Esophagus (tissue), 2 donors: ENCODE measurements at regions not wholly inside any gene's neighbourhood (a gene's known extent, or its start where the extent isn't known, plus 50 kb on each side); places are given as distances from the start of the nearest gene placed in this dataset.
A peak's percentile ranks its signal among the peaks of the same experiment; 100 is the strongest.

Experiments
- H3K27ac ChIP-seq, 2 donors: one replicate each; pipeline ENCODE4 v1.5.1; 2013; ENCODE audit warnings: low read depth in 2 of 2, mild to moderate bottlenecking in 2 of 2, inconsistent platforms in 1 of 2, low read length in 1 of 2, moderate library complexity in 1 of 2
- H3K27me3 ChIP-seq, 2 donors: one replicate each; pipeline ENCODE4 v1.6.1; 2013; ENCODE audit warnings: low read length in 2 of 2, control low read depth in 1 of 2, mild to moderate bottlenecking in 1 of 2; ENCODE audit not compliant: insufficient read depth in 2 of 2, control insufficient read depth in 1 of 2
- H3K36me3 ChIP-seq, 2 donors: one replicate each; pipeline ENCODE4 v1.6.1; 2013; ENCODE audit warnings: low read length in 1 of 2; ENCODE audit not compliant: control insufficient read depth in 2 of 2, insufficient read depth in 2 of 2
- H3K4me1 ChIP-seq, 2 donors: one replicate each; pipeline ENCODE4 v1.6.1; 2013; ENCODE audit warnings: low read length in 1 of 2; ENCODE audit not compliant: control insufficient read depth in 2 of 2, insufficient read depth in 2 of 2
- H3K4me3 ChIP-seq, 2 donors: one replicate each; pipeline ENCODE4 v1.5.1; 2013; ENCODE audit warnings: low read length in 2 of 2, mild to moderate bottlenecking in 2 of 2, low read depth in 1 of 2, moderate library complexity in 1 of 2
- H3K9me3 ChIP-seq, 2 donors: one replicate each; pipeline ENCODE4 v1.6.1; 2013; ENCODE audit warnings: mild to moderate bottlenecking in 2 of 2, low read depth in 1 of 2, low read length in 1 of 2, moderate library complexity in 1 of 2; ENCODE audit not compliant: control insufficient read depth in 2 of 2, insufficient read depth in 1 of 2
- WGBS, 2 donors: extraction: QIAGEN DNeasy Blood & Tissue Kit; methylation state at CpG; one replicate each; pipeline ENCODE4 v1.1.7; 2013; 5-methylcytosine and 5-hydroxymethylcytosine counted together
- donor health status: healthy with polysubstance abuse.
- donor health status: Bipolar disorder and iron deficiency.

DNA sequence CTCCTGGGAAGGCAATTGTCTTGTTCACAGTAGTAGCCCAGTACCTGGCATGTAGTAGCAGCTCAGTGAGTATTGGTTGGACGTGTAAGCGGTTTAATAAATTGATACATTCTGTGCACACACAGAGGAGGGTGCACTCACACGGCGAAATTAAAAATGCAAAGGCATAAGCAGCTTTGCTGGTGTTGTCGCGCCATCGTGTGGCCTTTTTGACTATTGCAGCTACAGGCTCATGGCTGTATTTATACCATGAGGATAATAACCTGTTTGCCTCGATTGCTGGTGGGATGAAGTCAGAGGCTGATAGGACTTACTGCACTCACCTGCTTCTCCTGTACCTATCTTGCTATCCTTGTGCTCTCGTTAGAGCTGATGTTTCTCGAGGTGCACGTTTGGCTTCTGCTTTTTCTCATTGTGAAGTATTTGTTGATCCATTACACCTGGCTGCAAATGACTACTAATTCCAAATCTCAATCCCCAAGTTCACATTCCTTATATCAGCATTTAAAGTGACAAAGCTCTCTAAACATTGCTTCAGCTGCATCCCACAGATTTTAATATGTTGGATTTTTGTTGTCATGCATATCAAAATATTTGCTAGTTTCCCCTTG lies 61.5 kb downstream of the TBXT start:
- Histone ChIP-seq H3K36me3 (no peaks in the 10 kb centered on the region), H3K27ac (no peak overlapping the region), H3K9me3 (peaks cover 0 to 3% of the 10 kb centered on the region in 2 donors), H3K4me3 (no peak overlapping the region), H3K27me3 (no peaks in the 10 kb centered on the region), H3K4me1 (no peaks in the 10 kb centered on the region)
- WGBS, 2 donors: 1 to 2% methylated on average over 11 of the region's 11 CpGs

DNA sequence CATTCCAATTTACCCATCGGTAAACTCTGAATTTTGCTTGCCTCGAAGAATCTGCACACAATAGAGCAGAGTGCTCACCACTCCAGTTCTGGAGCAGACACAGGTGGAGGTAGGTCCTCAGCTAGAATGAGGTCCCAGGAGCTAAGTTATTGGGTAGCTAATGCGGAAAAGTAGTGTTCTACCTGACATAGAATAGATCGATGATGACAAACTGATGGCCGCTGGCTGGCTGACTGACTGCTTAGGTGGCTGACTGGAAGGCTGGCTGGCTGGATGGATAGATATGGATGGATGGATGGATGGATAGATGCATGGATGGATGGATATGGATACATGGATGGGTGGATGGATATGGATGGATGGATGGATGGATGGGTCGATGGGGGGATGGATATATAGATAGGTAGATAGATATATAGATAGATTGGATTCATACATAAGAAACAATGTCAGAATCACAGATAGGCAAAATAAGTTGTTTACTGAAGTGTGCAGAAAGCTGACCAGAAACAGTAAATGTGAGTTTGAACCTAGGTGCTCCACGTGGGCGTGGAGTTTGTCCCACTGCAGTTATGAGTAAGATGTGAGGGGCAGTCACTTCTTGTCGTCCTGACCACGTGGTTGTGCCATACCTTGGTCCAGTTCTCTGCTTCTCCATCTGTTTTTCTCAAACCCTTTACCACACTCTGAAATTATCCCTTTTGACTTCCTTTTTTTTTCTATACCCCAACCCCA lies 62.1 kb downstream of the TBXT start:
- Histone ChIP-seq H3K4me3 (no peak overlapping the region), H3K27me3 (no peaks in the 10 kb centered on the region), H3K9me3 (peaks cover 0 to 3% of the 10 kb centered on the region in 2 donors), H3K36me3 (no peaks in the 10 kb centered on the region), H3K27ac (no peak overlapping the region), H3K4me1 (no peaks in the 10 kb centered on the region)
- 60 to 64% methylated on average over 10 of the region's 10 CpGs for WGBS, 2 donors

DNA sequence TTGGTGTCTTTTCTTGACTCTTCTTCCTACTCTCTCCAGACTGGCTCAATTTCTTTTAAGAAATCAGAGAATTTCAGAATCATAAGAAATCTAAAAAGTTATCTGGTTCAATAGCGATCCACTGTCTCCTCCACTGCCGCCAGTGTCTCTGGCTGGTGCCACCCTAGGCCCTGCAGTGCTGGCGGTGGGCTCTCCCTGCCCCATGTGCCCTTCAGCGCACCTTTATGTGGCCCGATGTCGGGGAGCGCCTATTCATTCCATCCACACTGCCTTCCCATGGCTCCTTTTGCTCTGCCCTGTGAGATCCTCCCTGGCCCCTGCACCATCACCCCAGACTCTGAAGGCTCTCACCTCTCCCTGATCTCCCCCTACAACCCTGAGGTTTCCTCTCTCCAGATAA lies 62.8 kb downstream of the TBXT start:
- Histone ChIP-seq H3K27ac (no peak overlapping the region), H3K4me1 (no peaks in the 10 kb centered on the region), H3K36me3 (no peaks in the 10 kb centered on the region), H3K9me3 (peaks cover 0 to 3% of the 10 kb centered on the region in 2 donors), H3K27me3 (no peaks in the 10 kb centered on the region), H3K4me3 (no peak overlapping the region)
- WGBS, 2 donors: 94 to 95% methylated on average over 7 of the region's 7 CpGs

DNA sequence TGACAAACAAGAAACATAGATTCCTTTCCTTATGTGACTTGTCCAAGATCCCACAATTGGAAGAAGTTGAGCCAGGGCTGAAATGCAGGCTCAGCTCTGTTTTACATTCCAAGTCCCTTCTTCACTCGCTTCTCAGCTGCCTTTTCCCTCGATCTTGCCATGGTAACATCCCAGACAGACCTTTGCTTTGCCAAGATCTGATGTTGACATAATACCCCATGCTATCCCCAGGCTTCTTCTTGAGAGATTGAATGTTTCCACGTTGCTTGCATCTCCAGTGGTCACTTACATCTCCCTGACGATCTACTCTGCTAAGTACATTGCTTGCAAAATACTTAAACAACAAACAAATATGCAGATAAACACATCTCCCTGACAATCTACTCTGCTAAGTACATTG lies 63.5 kb downstream of the TBXT start:
- H3K9me3 ChIP-seq: peaks cover 0 to 3% of the 10 kb centered on the region in 2 donors

DNA sequence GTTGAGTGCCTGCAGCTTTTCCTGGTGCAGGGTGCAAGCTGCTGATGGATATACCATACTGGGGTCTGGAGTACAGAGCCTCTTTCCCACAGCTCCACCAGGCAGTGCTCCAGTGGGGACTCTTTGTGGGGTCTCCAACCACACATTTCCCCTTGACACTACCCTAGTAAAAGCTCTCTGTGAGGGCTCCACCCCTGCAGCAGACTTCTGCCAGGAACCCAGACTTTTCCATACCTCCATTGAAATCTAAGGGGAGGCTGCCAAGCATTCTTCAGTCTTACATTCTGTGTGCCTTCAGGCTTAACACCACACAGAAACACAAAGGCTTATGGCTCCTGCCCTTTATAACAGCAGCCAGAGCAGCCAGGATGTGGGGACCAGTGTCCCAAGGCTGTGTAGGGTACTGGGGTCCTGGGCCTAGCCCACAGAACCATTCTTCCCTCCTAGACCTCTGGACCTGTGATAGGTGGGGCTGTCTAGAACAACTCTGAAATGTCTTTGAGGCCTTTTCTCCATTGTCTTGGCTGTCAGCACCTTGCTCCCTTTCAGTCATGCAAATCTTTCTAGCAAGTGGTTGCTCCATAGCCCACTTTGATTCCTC lies 65.7 kb downstream of the TBXT start:
- no peaks in the 10 kb centered on the region for H3K36me3 ChIP-seq
- no peaks in the 10 kb centered on the region for H3K27me3 ChIP-seq
- no peak overlapping the region for H3K27ac ChIP-seq
- peaks cover 0 to 3% of the 10 kb centered on the region in 2 donors for H3K9me3 ChIP-seq
- no peak overlapping the region for H3K4me3 ChIP-seq
- peaks cover 0 to 3% of the 10 kb centered on the region in 2 donors for H3K4me1 ChIP-seq

More for the DNA sequence above, 63.5 kb downstream of the TBXT start:
- H3K27ac ChIP-seq: no peak overlapping the region
- H3K27me3 ChIP-seq: no peaks in the 10 kb centered on the region
- no peaks in the 10 kb centered on the region for H3K36me3 ChIP-seq
- no peak overlapping the region for H3K4me3 ChIP-seq
- peaks cover 0 to 3% of the 10 kb centered on the region in 2 donors for H3K4me1 ChIP-seq
- WGBS, 2 donors: 27 to 28% methylated on average over 4 of the region's 4 CpGs

DNA sequence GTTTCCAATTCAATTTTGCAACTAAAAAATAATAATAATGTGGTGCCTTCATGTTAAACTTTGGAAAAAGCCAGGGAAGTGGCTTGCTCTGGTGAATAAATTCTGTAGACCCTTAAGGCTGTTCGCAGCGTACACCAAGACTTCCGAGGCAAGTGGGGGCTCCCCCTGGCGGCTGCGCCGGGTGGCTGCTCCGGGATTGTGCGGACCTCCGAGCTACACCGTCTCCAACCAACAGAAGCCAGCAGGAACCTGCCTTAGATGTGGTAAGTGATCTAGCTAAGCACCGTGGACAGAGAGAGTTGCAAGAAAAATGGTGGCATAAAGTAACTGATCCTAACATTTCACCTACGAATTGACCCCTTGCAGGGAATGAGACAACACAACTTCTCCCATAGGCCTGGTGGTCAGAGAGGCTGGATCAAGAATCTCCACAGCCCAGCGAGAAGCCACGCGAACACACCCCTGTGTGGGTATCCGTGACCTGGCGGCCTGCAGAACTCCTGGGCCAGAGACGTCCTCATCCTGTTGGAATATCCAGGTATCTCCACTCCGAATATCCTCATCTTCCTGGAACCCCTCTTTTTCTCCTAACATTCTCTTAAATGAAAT lies 69.6 kb downstream of the TBXT start:
- peak overlapping the region in 1 of 2 donors; percentile 10 for H3K4me3 ChIP-seq
- H3K27me3 ChIP-seq: no peaks in the 10 kb centered on the region
- no peak overlapping the region for H3K27ac ChIP-seq
- H3K9me3 ChIP-seq: peaks cover 0 to 3% of the 10 kb centered on the region in 2 donors
- WGBS, 2 donors: 38 to 40% methylated on average over 19 of the region's 19 CpGs
- no peaks in the 10 kb centered on the region for H3K36me3 ChIP-seq
- H3K4me1 ChIP-seq: peaks cover 0 to 3% of the 10 kb centered on the region in 2 donors

DNA sequence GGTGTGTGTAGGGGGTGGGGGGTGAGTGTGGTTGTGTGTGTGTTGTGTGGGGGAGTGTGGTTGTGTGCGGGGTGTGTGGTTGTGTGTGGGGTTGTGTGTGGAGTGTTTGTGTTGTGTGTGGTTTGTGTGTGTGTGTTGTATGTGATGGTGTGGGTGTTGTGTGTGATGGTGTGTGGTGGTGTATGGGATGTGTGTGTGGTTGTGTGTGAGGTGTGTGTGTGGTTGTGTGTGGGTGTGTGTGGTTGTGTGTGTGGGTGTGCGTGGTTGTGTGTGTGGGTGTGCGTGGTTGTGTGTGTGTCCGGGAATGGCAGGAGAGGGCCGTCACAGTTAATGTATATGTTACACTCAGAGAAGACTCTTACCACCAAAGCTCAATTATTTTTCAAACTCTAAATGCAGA lies 79.8 kb downstream of the TBXT start:
- Histone ChIP-seq H3K9me3 (peaks cover 0 to 4% of the 10 kb centered on the region in 2 donors), H3K4me1 (no peaks in the 10 kb centered on the region), H3K4me3 (no peak overlapping the region), H3K27me3 (no peaks in the 10 kb centered on the region), H3K27ac (no peak overlapping the region), H3K36me3 (no peaks in the 10 kb centered on the region)
- WGBS, 2 donors: 86 to 87% methylated on average over 5 of the region's 5 CpGs

DNA sequence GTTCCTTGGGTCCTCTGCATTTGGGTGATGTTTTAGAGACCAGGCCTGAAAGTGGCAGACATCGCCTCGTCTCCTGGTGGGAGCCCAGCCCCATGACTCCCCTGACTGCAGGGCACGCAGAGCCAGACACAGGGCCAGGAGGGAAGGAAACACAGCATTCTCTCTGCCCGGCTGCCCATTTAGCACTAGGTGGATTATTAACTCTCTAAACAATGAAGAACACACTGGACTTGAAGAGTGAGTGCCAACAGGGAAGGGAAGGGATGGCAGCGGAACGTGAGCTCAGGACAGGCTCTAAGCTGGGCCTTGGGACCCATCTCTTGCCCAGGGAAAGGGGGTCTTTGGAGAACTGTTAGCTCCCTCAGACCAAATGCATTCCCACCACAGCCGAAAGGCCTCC lies 80.4 kb downstream of the TBXT start:
- Histone ChIP-seq H3K4me1 (no peaks in the 10 kb centered on the region), H3K27ac (no peak overlapping the region)
- WGBS, 2 donors: 79 to 83% methylated on average over 7 of the region's 7 CpGs

DNA sequence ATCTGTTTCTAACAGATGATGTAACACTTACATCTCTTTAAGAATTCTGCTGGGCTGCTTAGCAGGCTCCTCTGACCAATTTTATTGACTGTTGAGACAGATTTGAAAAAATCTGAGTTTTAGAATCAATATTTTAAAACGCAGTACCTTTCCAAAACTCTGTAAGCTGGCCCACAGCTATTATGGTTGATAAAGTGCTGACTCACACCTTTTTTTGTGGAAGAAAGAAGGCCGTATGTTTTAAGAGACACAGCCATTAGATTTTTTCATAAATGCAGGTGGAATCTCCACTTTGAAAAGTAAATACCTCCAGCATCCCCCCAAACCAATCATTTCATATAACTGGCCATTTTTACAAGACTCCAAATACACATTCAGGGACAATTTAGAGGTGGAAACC lies 82.2 kb downstream of the TBXT start:
- H3K36me3 ChIP-seq: no peaks in the 10 kb centered on the region
- peaks cover 0 to 4% of the 10 kb centered on the region in 2 donors for H3K9me3 ChIP-seq
- WGBS, 2 donors: 39 to 46% methylated on average over 2 of the region's 2 CpGs
- H3K4me3 ChIP-seq: no peak overlapping the region
- no peaks in the 10 kb centered on the region for H3K27me3 ChIP-seq
- no peaks in the 10 kb centered on the region for H3K4me1 ChIP-seq
- H3K27ac ChIP-seq: no peak overlapping the region

More for the DNA sequence above, 80.4 kb downstream of the TBXT start:
- Histone ChIP-seq H3K27me3 (no peaks in the 10 kb centered on the region), H3K9me3 (peaks cover 0 to 4% of the 10 kb centered on the region in 2 donors), H3K36me3 (no peaks in the 10 kb centered on the region), H3K4me3 (no peak overlapping the region)
